Lower lobe of right lung (tissue), 2 donors: ENCODE measurements at regions not wholly inside any gene's neighbourhood (a gene's known extent, or its start where the extent isn't known, plus 50 kb on each side); places are given as distances from the start of the nearest gene placed in this dataset.

Experiments used
- ATAC-seq, 2 donors: fragments of 200-7000 bp; cut with Tn5 transposase; one replicate each; pipeline ENCODE4 v1.9.1; 2020 to 2022; ENCODE audit warnings: mild to moderate bottlenecking in 2 of 2, moderate library complexity in 2 of 2
- DNase-seq: peaks from one replicate; pipeline ENCODE4 v3.0.0-alpha.2; 2020
- H3K27ac ChIP-seq: fragments of 200-600 bp; one replicate; pipeline ENCODE4 v1.8.0; 2022
- H3K27me3 ChIP-seq: fragments of 200-600 bp; one replicate; pipeline ENCODE4 v1.8.0; 2022; ENCODE audit warnings: low read depth
- H3K36me3 ChIP-seq: fragments of 200-600 bp; one replicate; pipeline ENCODE4 v1.8.0; 2022; ENCODE audit warnings: mild to moderate bottlenecking
- H3K4me1 ChIP-seq: fragments of 200-600 bp; one replicate; pipeline ENCODE4 v1.8.0; 2022
- H3K4me3 ChIP-seq: fragments of 200-600 bp; one replicate; pipeline ENCODE4 v1.8.0; 2022; ENCODE audit warnings: mild to moderate bottlenecking
- H3K9me3 ChIP-seq: fragments of 200-600 bp; one replicate; pipeline ENCODE4 v1.8.0; 2022
- CTCF ChIP-seq: fragments of 200-600 bp; IDR thresholded peaks from one replicate; pipeline ENCODE4 v1.8.0; 2022; ENCODE audit warnings: antibody characterized with exemption, mild to moderate bottlenecking
- intact Hi-C: fragments of 100-400 bp; cut with DNase I; formaldehyde crosslinking; loops from one replicate; pipeline ENCODE4 v1.11.0; 2022
- donor health status: DM: no; HTN: yes; CAD: no; lungs with severe emphysema.

GRCh38 chr7:57198801-57199200, 66.6 kb upstream of the ZNF479 start:
- intact Hi-C loops, result no loop called here
- no peak overlapping the region for H3K27ac ChIP-seq
- DNase-seq (peak; percentile 11), ATAC-seq (no peak)
- peaks cover 16% of the 10 kb centered on the region for H3K9me3 ChIP-seq
- H3K27me3 ChIP-seq, result no peaks in the 10 kb centered on the region
- H3K4me3 ChIP-seq, result no peak overlapping the region
- H3K36me3 ChIP-seq, result no peaks in the 10 kb centered on the region
- no peaks in the 10 kb centered on the region for H3K4me1 ChIP-seq
- TF ChIP-seq CTCF, result no peak

DNA sequence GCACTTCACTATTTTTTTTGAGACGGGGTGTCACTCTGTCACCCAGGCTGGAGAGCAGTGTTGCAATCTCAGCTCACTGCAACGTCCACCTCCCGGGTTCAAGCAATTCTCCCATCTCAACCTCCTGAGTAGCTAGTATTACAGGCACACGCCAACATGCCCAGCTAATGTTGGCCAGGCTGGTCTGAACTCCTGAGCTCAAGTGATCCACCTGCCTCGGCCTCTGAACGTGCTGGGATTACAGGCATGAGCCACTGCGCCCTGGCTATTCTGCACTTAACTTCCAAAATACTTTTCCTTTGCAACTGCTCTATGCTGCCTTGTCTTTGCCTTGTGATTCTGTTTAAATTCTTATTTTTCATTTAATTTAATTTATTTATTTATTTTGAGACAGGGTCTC, 67.0 kb upstream of the ZNF479 start:
- intact Hi-C loops, result no loop called here
- ATAC-seq, result no peak
- DNase-seq, result peak; percentile 10
- no peaks in the 10 kb centered on the region for H3K27me3 ChIP-seq
- no peak overlapping the region for H3K27ac ChIP-seq
- H3K9me3 ChIP-seq, result peaks cover 20% of the 10 kb centered on the region
- TF ChIP-seq CTCF, result no peak
- no peak overlapping the region for H3K4me3 ChIP-seq
- no peaks in the 10 kb centered on the region for H3K4me1 ChIP-seq
- H3K36me3 ChIP-seq, result no peaks in the 10 kb centered on the region

- no peak for ATAC-seq
- H3K4me1 ChIP-seq, result no peaks in the 10 kb centered on the region
- no peaks in the 10 kb centered on the region for H3K27me3 ChIP-seq
- TF ChIP-seq CTCF, result no peak
- peak; percentile 16 for DNase-seq
- no peaks in the 10 kb centered on the region for H3K36me3 ChIP-seq
- H3K4me3 ChIP-seq, result no peak overlapping the region
- peaks cover 20% of the 10 kb centered on the region for H3K9me3 ChIP-seq
- H3K27ac ChIP-seq, result no peak overlapping the region
- intact Hi-C loops, result no loop called here
Measured at GRCh38 chr7:57201021-57201894, 69.0 kb upstream of the ZNF479 start.

DNA sequence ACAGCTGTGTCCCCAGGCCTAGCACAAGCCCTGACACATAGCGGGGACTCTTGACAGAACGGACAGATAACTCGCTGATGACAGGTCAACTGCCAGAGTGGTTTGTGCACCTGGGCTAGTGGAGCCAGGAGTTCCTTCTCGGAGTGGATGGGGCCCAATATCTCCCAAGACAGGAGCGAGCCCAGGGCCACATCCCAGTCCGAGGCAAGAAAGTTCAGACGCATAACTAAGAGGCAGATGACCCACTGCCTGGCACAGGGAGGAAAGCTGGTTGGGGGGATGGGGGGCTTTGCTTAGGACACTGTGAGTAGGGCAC, 69.6 kb upstream of the ZNF479 start:
- H3K36me3 ChIP-seq, result no peaks in the 10 kb centered on the region
- no peak for ATAC-seq
- H3K27me3 ChIP-seq, result no peaks in the 10 kb centered on the region
- peaks cover 20% of the 10 kb centered on the region for H3K9me3 ChIP-seq
- peak; percentile 12 for DNase-seq
- H3K27ac ChIP-seq, result no peak overlapping the region
- TF ChIP-seq CTCF, result no peak
- no peaks in the 10 kb centered on the region for H3K4me1 ChIP-seq
- H3K4me3 ChIP-seq, result no peak overlapping the region
- intact Hi-C loops, result no loop called here

GRCh38 chr7:57202274-57202673, 70.0 kb upstream of the ZNF479 start:
- Histone ChIP-seq H3K27ac (no peak overlapping the region), H3K4me3 (no peak overlapping the region), H3K27me3 (no peaks in the 10 kb centered on the region), H3K4me1 (no peaks in the 10 kb centered on the region), H3K9me3 (peaks cover 20% of the 10 kb centered on the region), H3K36me3 (no peaks in the 10 kb centered on the region)
- peak; percentile 23 for DNase-seq
- intact Hi-C loops, result no loop called here
- no peak for ATAC-seq
- no peak for TF ChIP-seq CTCF
